ENCODE measurements at regions not wholly inside any gene's neighbourhood (a gene's known extent, or its start where the extent isn't known, plus 50 kb on each side); places are given as distances from the start of the nearest gene placed in this dataset.

DNA sequence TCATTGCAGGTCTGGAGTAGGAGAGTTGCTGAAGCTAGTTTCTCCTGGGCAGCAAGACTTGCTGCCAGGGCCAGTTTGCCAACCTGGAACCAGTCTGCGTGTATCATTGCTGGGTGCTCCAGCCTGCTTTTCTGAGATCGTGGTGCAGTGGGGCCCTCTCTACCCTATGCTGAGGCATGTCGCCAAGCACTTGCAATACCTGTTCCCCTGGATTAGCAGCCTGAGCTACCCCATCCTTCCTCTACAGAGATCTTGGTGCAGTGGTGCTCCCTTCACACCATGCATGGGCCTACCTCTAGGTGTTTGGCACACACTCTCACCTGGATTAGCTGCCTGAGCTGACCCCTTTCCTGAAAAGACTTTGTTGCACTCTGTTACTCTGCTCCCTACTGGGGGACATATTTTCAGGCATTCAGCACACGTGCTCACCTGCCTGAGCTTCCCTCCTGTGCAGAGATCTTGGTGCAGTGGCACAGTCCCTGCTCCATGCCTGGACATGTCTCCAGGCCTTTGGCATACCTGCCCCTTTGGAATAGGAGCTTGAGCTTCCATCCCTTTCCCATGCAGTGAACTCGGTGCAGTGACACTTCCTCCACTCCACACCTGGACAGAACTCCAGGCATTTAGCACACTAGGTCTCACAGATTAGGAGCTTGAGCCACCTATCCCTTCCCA lies 133.7 kb upstream of the CXCL13 start:
- Histone ChIP-seq H3K18ac (ENCODE audit: insufficient read length, low read depth, low read length) (no peak overlapping the region), H4K8ac (replicated peaks; ENCODE audit: insufficient read length, low read depth, low read length) (no peak overlapping the region)
- H3K9me3 Mint-ChIP-seq = peaks cover 6 to 12% of the 10 kb centered on the region in 2 experiments

More for the DNA sequence above, 133.7 kb upstream of the CXCL13 start:
- Histone ChIP-seq H3K4me2 (ENCODE audit: insufficient read depth, insufficient read length, low read length) (no peak overlapping the region), H3K27ac (ENCODE audit: insufficient read length, low read depth, low read length) (no peak overlapping the region), H2BK120ac (ENCODE audit: low read depth, low read length, poor library complexity, severe bottlenecking) (no peak overlapping the region), H2AFZ (ENCODE audit: low read length) (no peak overlapping the region), H2BK15ac (ENCODE audit: low read depth, low read length) (no peak overlapping the region), H2AK5ac (ENCODE audit: insufficient read length, low read length) (no peak overlapping the region), H3K27me3 (ENCODE audit: insufficient read depth, low read length) (no peaks in the 10 kb centered on the region), H3K23ac (ENCODE audit: insufficient read length, low read depth, low read length) (no peak overlapping the region), H3K4ac (ENCODE audit: low read depth, low read length) (no peak overlapping the region), H3T11ph (ENCODE audit: low read length) (no peak overlapping the region), H4K5ac (ENCODE audit: insufficient read length, low read depth, low read length) (no peak overlapping the region), H3K56ac (ENCODE audit: insufficient read length, low read depth, low read length) (no peak overlapping the region), H4K91ac (ENCODE audit: insufficient read length, low read depth, low read length) (no peak overlapping the region), H4K20me1 (ENCODE audit: control insufficient read depth, insufficient read depth, insufficient read length) (no peaks in the 10 kb centered on the region), H2BK20ac (ENCODE audit: low read depth, low read length, poor library complexity, severe bottlenecking) (no peak overlapping the region), H3K9ac (ENCODE audit: extremely low read depth, insufficient read length, low read length) (no peak overlapping the region), H2BK5ac (ENCODE audit: insufficient read length, low read length) (no peak overlapping the region), H3K79me1 (ENCODE audit: insufficient read depth, low read depth, low read length, poor library complexity, severe bottlenecking) (no peaks in the 10 kb centered on the region), H3K9me3 (ENCODE audit: control insufficient read depth, low read depth, low read length) (no peaks in the 10 kb centered on the region), H2BK12ac (ENCODE audit: insufficient read length, low read depth, low read length) (no peak overlapping the region), H3K14ac (ENCODE audit: insufficient read depth, low read length) (no peak overlapping the region), H3K79me2 (ENCODE audit: insufficient read depth, low read length) (no peaks in the 10 kb centered on the region), H3K23me2 (ENCODE audit: insufficient read length, low read depth, low read length, poor library complexity, severe bottlenecking) (no peaks in the 10 kb centered on the region), H3K4me1 (ENCODE audit: insufficient read depth, low read length) (no peaks in the 10 kb centered on the region)
- TF ChIP-seq, protein P1, sequence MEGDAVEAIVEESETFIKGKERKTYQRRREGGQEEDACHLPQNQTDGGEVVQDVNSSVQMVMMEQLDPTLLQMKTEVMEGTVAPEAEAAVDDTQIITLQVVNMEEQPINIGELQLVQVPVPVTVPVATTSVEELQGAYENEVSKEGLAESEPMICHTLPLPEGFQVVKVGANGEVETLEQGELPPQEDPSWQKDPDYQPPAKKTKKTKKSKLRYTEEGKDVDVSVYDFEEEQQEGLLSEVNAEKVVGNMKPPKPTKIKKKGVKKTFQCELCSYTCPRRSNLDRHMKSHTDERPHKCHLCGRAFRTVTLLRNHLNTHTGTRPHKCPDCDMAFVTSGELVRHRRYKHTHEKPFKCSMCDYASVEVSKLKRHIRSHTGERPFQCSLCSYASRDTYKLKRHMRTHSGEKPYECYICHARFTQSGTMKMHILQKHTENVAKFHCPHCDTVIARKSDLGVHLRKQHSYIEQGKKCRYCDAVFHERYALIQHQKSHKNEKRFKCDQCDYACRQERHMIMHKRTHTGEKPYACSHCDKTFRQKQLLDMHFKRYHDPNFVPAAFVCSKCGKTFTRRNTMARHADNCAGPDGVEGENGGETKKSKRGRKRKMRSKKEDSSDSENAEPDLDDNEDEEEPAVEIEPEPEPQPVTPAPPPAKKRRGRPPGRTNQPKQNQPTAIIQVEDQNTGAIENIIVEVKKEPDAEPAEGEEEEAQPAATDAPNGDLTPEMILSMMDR (conservative IDR thresholded peaks at IDR 0.05) = no peak
- no CpG with 5 or more reads among the region's 5 CpGs for whole genome bisulfite sequencing (ENCODE audit: extremely low coverage, insufficient read length, low lambda C conversion rate)
- Mint-ChIP-seq H3K27me3 (ENCODE audit: low read depth) (peaks cover 11% of the 10 kb centered on the region), H3K36me3 (ENCODE audit: insufficient read depth in 1 of 3, low read depth in 3 of 3) (no peaks in the 10 kb centered on the region), H3K27ac (no peak overlapping the region; a peak in 1 of 7 replicates), H3K4me3 (no peak overlapping the region), H3K4me1 (no peaks in the 10 kb centered on the region)
- DNase-seq = no peak
